A549 (cell line): ENCODE measurements at regions not wholly inside any gene's neighbourhood (a gene's known extent, or its start where the extent isn't known, plus 50 kb on each side); places are given as distances from the start of the nearest gene placed in this dataset.

ENCODE experiments used
- ATAC-seq, 2 experiments: fragments of 200-7000 bp in 1 of 2; fragments of >200 bp in 1 of 2; cut with Nextera tagmentation in 1 of 2; cut with Tn5 transposase in 1 of 2; 3 replicates each; pipeline versions ENCODE4 v1.8.0 to v1.9.1; 2018 to 2020; ENCODE audit warnings: mild to moderate bottlenecking in 1 of 2, moderate library complexity in 1 of 2
- CTCF ChIA-PET: fragments of 300-600 bp; sonication (Branson Sonifier 250); formaldehyde crosslinking; extraction: SDS; loops from one replicate; lab custom pipeline; 2021; ENCODE audit warnings: antibody characterized with exemption, inconsistent platforms; lab: Yijun Ruan, JAX
- POLR2A ChIA-PET: fragments of 350-600 bp; formaldehyde crosslinking; extraction: SDS; loops from one replicate; lab custom pipeline; 2021; ENCODE audit warnings: antibody characterized with exemption, inconsistent platforms; lab: Yijun Ruan, JAX
- DNase-seq, 2 experiments: peaks; one replicate each; pipeline versions ENCODE4 v3.0.0 to v3.0.0-alpha.2; 2011 to 2016; ENCODE audit warnings: low read depth in 1 of 2, low spot score in 1 of 2
- FAIRE-seq: peaks from 2 replicates; lab custom pipeline; 2011; peaks lifted over from hg19 to GRCh38; lab: Jason Lieb, UNC
- H3K27ac ChIP-seq, 2 experiments: fragments of >200 bp; sonication (Bioruptor Twin); formaldehyde crosslinking; 3 replicates each; pipeline ENCODE4 v1.5.1; 2016 to 2017
- H3K4me1 ChIP-seq: fragments of >200 bp; sonication (Bioruptor Twin); formaldehyde crosslinking; 3 replicates; pipeline ENCODE4 v1.6.1; 2016
- H3K4me2 ChIP-seq: fragments of >200 bp; sonication (Bioruptor Twin); formaldehyde crosslinking; 3 replicates; pipeline ENCODE4 v1.6.1; 2016
- H3K4me3 ChIP-seq: fragments of >200 bp; sonication (Bioruptor Twin); formaldehyde crosslinking; 3 replicates; pipeline ENCODE4 v1.5.1; 2016
- H3K9me3 ChIP-seq: fragments of >200 bp; sonication (Bioruptor Twin); formaldehyde crosslinking; 3 replicates; pipeline ENCODE4 v1.6.1; 2016
- BHLHE40 ChIP-seq: IDR thresholded peaks from 2 replicates; pipeline ENCODE4 v1.6.1; 2012; ENCODE audit warnings: low read depth, low read length, inconsistent platforms
- CBX8 ChIP-seq: fragments of 200-600 bp; sonication (generic); IDR thresholded peaks from 2 replicates; pipeline ENCODE4 v1.6.1; 2016
- CHD4 ChIP-seq: fragments of 200-600 bp; sonication (generic); IDR thresholded peaks from 2 replicates; pipeline ENCODE4 v1.6.1; 2016; ENCODE audit warnings: antibody characterized with exemption, mild to moderate bottlenecking, borderline replicate concordance
- CTCF ChIP-seq: fragments of >200 bp; sonication (Bioruptor Twin); formaldehyde crosslinking; IDR thresholded peaks from 3 replicates; pipeline ENCODE4 v1.5.1; 2016
- EHF ChIP-seq: fragments of 250-450 bp; sonication (Bioruptor Pico); IDR thresholded peaks from 2 replicates; pipeline ENCODE4 v1.5.0; 2020; ENCODE audit warnings: mild to moderate bottlenecking
- EHMT2 ChIP-seq: fragments of 200-600 bp; sonication (generic); IDR thresholded peaks from 2 replicates; pipeline ENCODE4 v1.6.1; 2016; ENCODE audit warnings: antibody characterized with exemption, low read depth, mild to moderate bottlenecking, moderate library complexity
- ESRRA ChIP-seq: fragments of 150-350 bp; IDR thresholded peaks from 2 replicates; pipeline ENCODE4 v1.6.1; 2014; ENCODE audit warnings: mild to moderate bottlenecking, low read length, borderline replicate concordance
- FOSB ChIP-seq: fragments of 250-450 bp; sonication (Bioruptor Pico); IDR thresholded peaks from 2 replicates; pipeline ENCODE4 v1.5.0; 2020; ENCODE audit warnings: mild to moderate bottlenecking, moderate library complexity
- FOSL2 ChIP-seq, 2 experiments: fragments of 450-650 bp in 1 of 2; fragments of >200 bp in 1 of 2; sonication (Bioruptor Twin) in 1 of 2; formaldehyde crosslinking; IDR thresholded peaks; 2 replicates each; pipeline versions ENCODE4 v1.5.0 to v1.6.1; 2016 to 2020; ENCODE audit warnings: mild to moderate bottlenecking in 1 of 2, moderate library complexity in 1 of 2
- GATA3 ChIP-seq: IDR thresholded peaks from 2 replicates; pipeline ENCODE4 v1.6.1; 2012; ENCODE audit warnings: borderline replicate concordance
- HEYL ChIP-seq: fragments of 250-450 bp; sonication (Bioruptor Pico); IDR thresholded peaks from 2 replicates; pipeline ENCODE4 v1.8.0; 2021; ENCODE audit warnings: mild to moderate bottlenecking, moderate library complexity
- MAZ ChIP-seq: fragments of 150-350 bp; IDR thresholded peaks from 2 replicates; pipeline ENCODE4 v1.6.1; 2014; ENCODE audit warnings: antibody characterized with exemption, low read depth, low read length, borderline replicate concordance
- MYC ChIP-seq: IDR thresholded peaks from 2 replicates; pipeline ENCODE4 v1.6.1; 2012; ENCODE audit warnings: mild to moderate bottlenecking, inconsistent platforms, low read length, improper control_type of control experiment, borderline replicate concordance
- NFE2L2 ChIP-seq: fragments of 150-350 bp; conservative IDR thresholded peaks from 2 replicates; pipeline ENCODE4 v1.6.1; 2014; ENCODE audit warnings: low read length
- NPAS2 ChIP-seq: fragments of 250-450 bp; sonication (Bioruptor Pico); IDR thresholded peaks from 2 replicates; pipeline ENCODE4 v1.8.0; 2022; ENCODE audit warnings: mild to moderate bottlenecking, moderate library complexity, borderline replicate concordance
- PHF8 ChIP-seq: fragments of 200-600 bp; sonication (generic); IDR thresholded peaks from 2 replicates; pipeline ENCODE4 v1.6.1; 2016; ENCODE audit warnings: low read depth, mild to moderate bottlenecking, antibody characterized with exemption, moderate library complexity, borderline replicate concordance
- POLR2AphosphoS2 ChIP-seq: conservative IDR thresholded peaks from 2 replicates; pipeline ENCODE4 v1.6.1; 2012; ENCODE audit warnings: low read length, improper control_type of control experiment, inconsistent platforms
- SREBF2 ChIP-seq: fragments of 450-650 bp; IDR thresholded peaks from 2 replicates; pipeline ENCODE4 v1.6.1; 2014; ENCODE audit warnings: mild to moderate bottlenecking, moderate library complexity
- ZNF302 ChIP-seq: fragments of 250-450 bp; sonication (Bioruptor Pico); IDR thresholded peaks from 2 replicates; pipeline ENCODE4 v1.9.0; 2021; ENCODE audit warnings: inconsistent platforms, mild to moderate bottlenecking, moderate library complexity
- ZSCAN20 ChIP-seq: fragments of 250-450 bp; sonication (Bioruptor Pico); IDR thresholded peaks from 2 replicates; pipeline ENCODE4 v1.8.0; 2022; ENCODE audit warnings: mild to moderate bottlenecking, moderate library complexity
- WGBS: methylation state at CpG from one replicate; pipeline ENCODE4 v1.1.6; 2017; ENCODE audit errors: missing lambda C conversion rate; 5-methylcytosine and 5-hydroxymethylcytosine counted together
- TF ChIP-seq, protein P1 (sequence below): IDR thresholded peaks from 2 replicates; pipeline ENCODE4 v1.6.1; 2012
- TF ChIP-seq, protein P2 (sequence below): IDR thresholded peaks from 2 replicates; pipeline ENCODE4 v1.6.1; 2012

- Histone ChIP-seq H3K9me3 (no peaks in the 10 kb centered on the region), H3K4me2 (no peak overlapping the region), H3K4me1 (no peaks in the 10 kb centered on the region), H3K4me3 (no peak overlapping the region), H3K27ac (no peak overlapping the region)
- ChIA-PET CTCF (interaction anchor here (1.1 to 1.5 kb wide), 2 partner anchors 11 to 276 kb away, joined by 3 to 4 read pairs; no protein-coding TSS in a partner anchor), POLR2A (no interaction called here)
- WGBS = 92% methylated on average over 7 of the region's 7 CpGs
- no peak for DNase-seq
- ATAC-seq = no peak
- TF ChIP-seq GATA3 (no peak), BHLHE40 (no peak), CBX8 (no peak), EHF (CRISPR knock-in tag) (no peak), NPAS2 (no peak), ZNF302 (no peak), FOSB (no peak), HEYL (CRISPR knock-in tag) (no peak), POLR2AphosphoS2 (no peak)
- TF ChIP-seq, protein P1, sequence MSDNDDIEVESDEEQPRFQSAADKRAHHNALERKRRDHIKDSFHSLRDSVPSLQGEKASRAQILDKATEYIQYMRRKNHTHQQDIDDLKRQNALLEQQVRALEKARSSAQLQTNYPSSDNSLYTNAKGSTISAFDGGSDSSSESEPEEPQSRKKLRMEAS = no peak
- TF ChIP-seq, protein P2, sequence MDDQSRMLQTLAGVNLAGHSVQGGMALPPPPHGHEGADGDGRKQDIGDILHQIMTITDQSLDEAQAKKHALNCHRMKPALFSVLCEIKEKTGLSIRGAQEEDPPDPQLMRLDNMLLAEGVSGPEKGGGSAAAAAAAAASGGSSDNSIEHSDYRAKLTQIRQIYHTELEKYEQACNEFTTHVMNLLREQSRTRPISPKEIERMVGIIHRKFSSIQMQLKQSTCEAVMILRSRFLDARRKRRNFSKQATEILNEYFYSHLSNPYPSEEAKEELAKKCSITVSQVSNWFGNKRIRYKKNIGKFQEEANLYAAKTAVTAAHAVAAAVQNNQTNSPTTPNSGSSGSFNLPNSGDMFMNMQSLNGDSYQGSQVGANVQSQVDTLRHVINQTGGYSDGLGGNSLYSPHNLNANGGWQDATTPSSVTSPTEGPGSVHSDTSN = no peak
- FAIRE-seq = no peak
Measured at GRCh38 chr7:46197785-46198540, 276.9 kb upstream of the IGFBP3 start.

- Histone ChIP-seq H3K4me1 (no peaks in the 10 kb centered on the region), H3K4me3 (no peak overlapping the region), H3K27ac (no peak overlapping the region), H3K9me3 (no peaks in the 10 kb centered on the region), H3K4me2 (no peak overlapping the region)
- ATAC-seq (no peak), FAIRE-seq (no peak), DNase-seq (no peak)
- CTCF ChIA-PET = interaction anchor here (1.3 to 1.8 kb wide), 2 partner anchors 16 to 275 kb away, joined by 4 to 6 read pairs; partner anchors contain the start of gene IGFBP3
- TF ChIP-seq SREBF2 (no peak), BHLHE40 (no peak), NFE2L2 (no peak), PHF8 (no peak), ZSCAN20 (no peak), ESRRA (no peak), FOSB (no peak)
- WGBS = 71% methylated on average over 3 of the region's 3 CpGs
- POLR2A ChIA-PET = no interaction called here
Measured at GRCh38 chr7:46195934-46196333, 274.9 kb upstream of the IGFBP3 start.

GRCh38 chr7:46192271-46192670 lies 271.2 kb upstream of the IGFBP3 start:
- Histone ChIP-seq H3K4me3 (no peak overlapping the region), H3K9me3 (no peaks in the 10 kb centered on the region), H3K27ac (no peak overlapping the region), H3K4me1 (no peaks in the 10 kb centered on the region), H3K4me2 (no peak overlapping the region)
- no peak for ATAC-seq
- ChIA-PET CTCF (no interaction called here), POLR2A (no interaction called here)
- no peak for FAIRE-seq
- 54% methylated on average over 3 of the region's 3 CpGs for WGBS
- TF ChIP-seq, protein P1 = no peak
- TF ChIP-seq NPAS2 = no peak
- no peak for TF ChIP-seq CHD4
- no peak for TF ChIP-seq EHMT2
- TF ChIP-seq FOSL2 (IDR thresholded peaks at IDR 0.05) = no peak
- no peak for TF ChIP-seq FOSL2 (CRISPR knock-in tag; IDR thresholded peaks at IDR 0.05)
- TF ChIP-seq CTCF = no peak
- no peak for TF ChIP-seq MYC
- TF ChIP-seq BHLHE40 = no peak
- TF ChIP-seq MAZ = no peak
- DNase-seq = no peak
